GM23248 (cell line): ENCODE measurements at regions not wholly inside any gene's neighbourhood (a gene's known extent, or its start where the extent isn't known, plus 50 kb on each side); places are given as distances from the start of the nearest gene placed in this dataset.

Experiments used
- DNase-seq: peaks from one replicate; pipeline ENCODE4 v3.0.0-alpha.2; 2015
- H2AFZ ChIP-seq: fragments of 200-600 bp; sonication (generic); 2 replicates; pipeline ENCODE4 v1.6.1; 2016; ENCODE audit warnings: antibody characterized with exemption
- H3F3A ChIP-seq: fragments of 200-600 bp; sonication (generic); 2 replicates; pipeline ENCODE4 v1.6.1; 2016; ENCODE audit warnings: mild to moderate bottlenecking, antibody characterized with exemption, mixed run types; ENCODE audit not compliant: insufficient read depth
- H3K27ac ChIP-seq: fragments of 200-600 bp; sonication (generic); 2 replicates; pipeline ENCODE4 v1.5.1; 2016; ENCODE audit warnings: mild to moderate bottlenecking
- H3K27me3 ChIP-seq: fragments of 200-600 bp; sonication (generic); replicated peaks from 2 replicates; pipeline ENCODE4 v1.6.1; 2016; ENCODE audit warnings: mild to moderate bottlenecking; ENCODE audit not compliant: insufficient read depth
- H3K36me3 ChIP-seq: fragments of 200-600 bp; sonication (generic); 2 replicates; pipeline ENCODE4 v1.6.1; 2016; ENCODE audit warnings: low read depth, mild to moderate bottlenecking
- H3K4me1 ChIP-seq: fragments of 200-600 bp; sonication (generic); 2 replicates; pipeline ENCODE4 v1.6.1; 2016; ENCODE audit warnings: mild to moderate bottlenecking; ENCODE audit not compliant: insufficient read depth
- H3K4me2 ChIP-seq: fragments of 200-600 bp; sonication (generic); one replicate; pipeline ENCODE4 v1.6.1; 2016; ENCODE audit warnings: mild to moderate bottlenecking; ENCODE audit not compliant: unreplicated experiment
- H3K4me3 ChIP-seq: fragments of 200-600 bp; sonication (generic); 2 replicates; pipeline ENCODE4 v1.5.1; 2016; ENCODE audit warnings: mild to moderate bottlenecking
- H3K79me2 ChIP-seq: fragments of 200-600 bp; sonication (generic); 2 replicates; pipeline ENCODE4 v1.6.1; 2016; ENCODE audit warnings: mild to moderate bottlenecking; ENCODE audit not compliant: insufficient read depth
- H3K9ac ChIP-seq: fragments of 200-600 bp; sonication (generic); 2 replicates; pipeline ENCODE4 v1.6.1; 2016; ENCODE audit warnings: mild to moderate bottlenecking
- H3K9me2 ChIP-seq: fragments of 200-600 bp; sonication (generic); 2 replicates; pipeline ENCODE4 v1.6.1; 2016; ENCODE audit warnings: mixed run types, mild to moderate bottlenecking, moderate library complexity; ENCODE audit not compliant: insufficient read depth
- H3K9me3 ChIP-seq: fragments of 200-600 bp; sonication (generic); one replicate; pipeline ENCODE4 v1.6.1; 2017; ENCODE audit warnings: low read depth
- H4K20me1 ChIP-seq: fragments of 200-600 bp; sonication (generic); 2 replicates; pipeline ENCODE4 v1.6.0; 2016; ENCODE audit not compliant: insufficient read depth
- EZH2 ChIP-seq: fragments of 200-600 bp; sonication (generic); IDR thresholded peaks from 2 replicates; pipeline ENCODE4 v1.6.1; 2018; ENCODE audit warnings: antibody characterized with exemption, mild to moderate bottlenecking; ENCODE audit not compliant: insufficient read depth, poor library complexity, severe bottlenecking
- EZH2phosphoT487 ChIP-seq: fragments of 200-600 bp; sonication (generic); IDR thresholded peaks from 2 replicates; pipeline ENCODE4 v1.6.1; 2018; ENCODE audit warnings: antibody characterized with exemption, moderate library complexity, mild to moderate bottlenecking, low read depth; ENCODE audit not compliant: insufficient read depth
- WGBS, 2 experiments: methylation state at CpG; one replicate each; pipeline ENCODE4 v1.1.6; 2015 to 2017; ENCODE audit warnings: low lambda C conversion rate in 2 of 2, low coverage in 1 of 2; ENCODE audit errors: missing lambda C conversion rate in 2 of 2; 5-methylcytosine and 5-hydroxymethylcytosine counted together
- in situ Hi-C: fragments of 300-500 bp; cut with MboI; formaldehyde crosslinking; loops from 2 replicates; pipeline ENCODE4 v1.15.0; 2020

GRCh38 chr3:13972679-13973379 is 93.0 kb upstream of the WNT7A start:
- TF ChIP-seq EZH2, result no peak
- TF ChIP-seq EZH2phosphoT487, result no peak
- WGBS, 2 experiments, result 32 to 36% methylated on average over 5 of the region's 5 CpGs
- H3K27ac ChIP-seq, result no peak overlapping the region
- in situ Hi-C loops, result no loop called here
- no peak overlapping the region for H2AFZ ChIP-seq
- no peaks in the 10 kb centered on the region for H3K27me3 ChIP-seq
- H3K9me2 ChIP-seq, result no peaks in the 10 kb centered on the region
- H3K9ac ChIP-seq, result no peak overlapping the region
- H3K36me3 ChIP-seq, result no peaks in the 10 kb centered on the region
- no peaks in the 10 kb centered on the region for H3K4me1 ChIP-seq
- no peaks in the 10 kb centered on the region for H3K9me3 ChIP-seq
- no peaks in the 10 kb centered on the region for H3F3A ChIP-seq
- DNase-seq, result peak; percentile 2
- no peaks in the 10 kb centered on the region for H3K79me2 ChIP-seq
- H4K20me1 ChIP-seq, result no peaks in the 10 kb centered on the region
- H3K4me3 ChIP-seq, result no peak overlapping the region
- H3K4me2 ChIP-seq, result no peak overlapping the region

- H4K20me1 ChIP-seq, result no peaks in the 10 kb centered on the region
- H3K4me2 ChIP-seq, result no peak overlapping the region
- H3K9me3 ChIP-seq, result no peaks in the 10 kb centered on the region
- H3K36me3 ChIP-seq, result no peaks in the 10 kb centered on the region
- no peak overlapping the region for H3K4me3 ChIP-seq
- no peak overlapping the region for H2AFZ ChIP-seq
- no peak overlapping the region for H3K27ac ChIP-seq
- no peak overlapping the region for H3K9ac ChIP-seq
- no peaks in the 10 kb centered on the region for H3K9me2 ChIP-seq
- no peaks in the 10 kb centered on the region for H3F3A ChIP-seq
- in situ Hi-C loops, result no loop called here
- DNase-seq, result no peak
- H3K27me3 ChIP-seq, result no peaks in the 10 kb centered on the region
- no peaks in the 10 kb centered on the region for H3K79me2 ChIP-seq
- WGBS, 2 experiments, result 15% methylated on average over 3 of the region's 3 CpGs
- no peaks in the 10 kb centered on the region for H3K4me1 ChIP-seq
- TF ChIP-seq EZH2phosphoT487 (no peak), EZH2 (no peak)
These were observed 86.4 kb upstream of the WNT7A start for GRCh38 chr3:13966302-13966701.

- Histone ChIP-seq H4K20me1 (no peaks in the 10 kb centered on the region), H3K27me3 (no peaks in the 10 kb centered on the region), H3F3A (no peaks in the 10 kb centered on the region), H3K4me1 (no peaks in the 10 kb centered on the region), H3K4me2 (no peak overlapping the region), H3K79me2 (no peaks in the 10 kb centered on the region), H3K9me2 (no peaks in the 10 kb centered on the region), H3K9ac (no peak overlapping the region), H3K9me3 (no peaks in the 10 kb centered on the region), H3K27ac (no peak overlapping the region), H3K4me3 (no peak overlapping the region), H3K36me3 (no peaks in the 10 kb centered on the region), H2AFZ (no peak overlapping the region)
- 67% methylated on average over 4 of the region's 4 CpGs for WGBS, 2 experiments
- DNase-seq, result no peak
- in situ Hi-C loops, result no loop called here
- TF ChIP-seq EZH2phosphoT487 (no peak), EZH2 (no peak)
These were observed 83.4 kb upstream of the WNT7A start for GRCh38 chr3:13963137-13963886.

- Histone ChIP-seq H2AFZ (no peak overlapping the region), H3F3A (no peaks in the 10 kb centered on the region), H3K27ac (no peak overlapping the region), H3K79me2 (no peaks in the 10 kb centered on the region), H3K4me2 (no peak overlapping the region), H4K20me1 (no peaks in the 10 kb centered on the region), H3K27me3 (no peaks in the 10 kb centered on the region), H3K4me1 (no peaks in the 10 kb centered on the region), H3K9ac (no peak overlapping the region), H3K9me3 (no peaks in the 10 kb centered on the region), H3K36me3 (no peaks in the 10 kb centered on the region), H3K4me3 (no peak overlapping the region), H3K9me2 (no peaks in the 10 kb centered on the region)
- TF ChIP-seq EZH2 (no peak), EZH2phosphoT487 (no peak)
- WGBS, 2 experiments, result 52 to 54% methylated on average over 11 of the region's 11 CpGs
- DNase-seq, result no peak
- in situ Hi-C loops, result no loop called here
These were observed 75.0 kb upstream of the WNT7A start for GRCh38 chr3:13954741-13955483.
